GM12874 (cell line): ENCODE measurements at regions not wholly inside any gene's neighbourhood (a gene's known extent, or its start where the extent isn't known, plus 50 kb on each side); places are given as distances from the start of the nearest gene placed in this dataset.

Experiments used
- CTCF ChIP-seq: IDR thresholded peaks from 2 replicates; pipeline ENCODE4 v1.5.1; 2011; ENCODE audit warnings: low read depth, mild to moderate bottlenecking, control low read depth, low read length, moderate library complexity; ENCODE audit not compliant: insufficient read depth

- TF ChIP-seq CTCF, result no peak
Measured at GRCh38 chr11:27231530-27231929, 131.5 kb downstream of the CCDC34 start.

- no peak for TF ChIP-seq CTCF
Measured at GRCh38 chr11:27230192-27230572, 132.8 kb downstream of the CCDC34 start.

GRCh38 chr11:27229511-27230191 lies 133.4 kb downstream of the CCDC34 start:
- no peak for TF ChIP-seq CTCF

GRCh38 chr11:27228906-27229290 lies 134.1 kb downstream of the CCDC34 start:
- no peak for TF ChIP-seq CTCF

- no peak for TF ChIP-seq CTCF
Measured at GRCh38 chr11:27228232-27228905, 134.6 kb downstream of the CCDC34 start.

GRCh38 chr11:27227736-27228135 lies 135.3 kb downstream of the CCDC34 start:
- TF ChIP-seq CTCF, result no peak

GRCh38 chr11:27218421-27219038 lies 144.5 kb downstream of the CCDC34 start:
- no peak for TF ChIP-seq CTCF
